Natural killer cell (primary cell): ENCODE measurements at regions not wholly inside any gene's neighbourhood (a gene's known extent, or its start where the extent isn't known, plus 50 kb on each side); places are given as distances from the start of the nearest gene placed in this dataset.

Experiments used
- ATAC-seq, 3 donors: fragments of 150-1000 bp in 2 of 3; fragments of 200-7000 bp in 1 of 3; cut with Tn5 transposase; 1 replicate in 1 of 3; 2 replicates in 2 of 3; pipeline ENCODE4 v1.10.0; 2021; ENCODE audit warnings: mild to moderate bottlenecking in 2 of 3, moderate library complexity in 2 of 3
- DNase-seq, 2 donors: peaks; one replicate each; pipeline versions ENCODE4 v3.0.0 to v3.0.0-alpha.2; 2013 to 2021; ENCODE audit warnings: mixed read lengths in 1 of 2
- H3K27ac ChIP-seq: one replicate; pipeline ENCODE4 v1.5.1; 2013; ENCODE audit warnings: mild to moderate bottlenecking, low read length
- H3K27me3 ChIP-seq: one replicate; pipeline ENCODE4 v1.6.1; 2013; ENCODE audit warnings: low read length; ENCODE audit not compliant: control insufficient read depth, insufficient read depth
- H3K36me3 ChIP-seq: one replicate; pipeline ENCODE4 v1.6.1; 2013; ENCODE audit warnings: low read length; ENCODE audit not compliant: control insufficient read depth, insufficient read depth
- H3K4me1 ChIP-seq: one replicate; pipeline ENCODE4 v1.6.1; 2013; ENCODE audit warnings: low read length; ENCODE audit not compliant: control insufficient read depth, insufficient read depth
- H3K4me3 ChIP-seq: one replicate; pipeline ENCODE4 v1.5.1; 2013; ENCODE audit warnings: low read length
- H3K9me3 ChIP-seq: one replicate; pipeline ENCODE4 v1.6.1; 2013; ENCODE audit warnings: low read length; ENCODE audit not compliant: control insufficient read depth, insufficient read depth
- H3K27ac Mint-ChIP-seq, 2 donors: one replicate each; pipeline ENCODE4 v1.8.0; 2022; ENCODE audit warnings: mild to moderate bottlenecking in 2 of 2, mixed read lengths in 2 of 2, moderate library complexity in 1 of 2
- H3K27me3 Mint-ChIP-seq, 2 donors: one replicate each; pipeline ENCODE4 v1.8.0; 2022; ENCODE audit warnings: low read depth in 2 of 2, mixed read lengths in 2 of 2
- H3K36me3 Mint-ChIP-seq: one replicate; pipeline ENCODE4 v1.8.0; 2022; ENCODE audit warnings: mixed read lengths
- H3K4me1 Mint-ChIP-seq, 2 donors: one replicate each; pipeline ENCODE4 v1.8.0; 2022; ENCODE audit warnings: mixed read lengths in 2 of 2
- H3K4me3 Mint-ChIP-seq: one replicate; pipeline ENCODE4 v1.8.0; 2022; ENCODE audit warnings: mild to moderate bottlenecking, moderate library complexity, mixed read lengths
- H3K9me3 Mint-ChIP-seq, 2 donors: one replicate each; pipeline ENCODE4 v1.8.0; 2022; ENCODE audit warnings: mixed read lengths in 2 of 2
- WGBS: methylation state at CpG from one replicate; pipeline ENCODE4 v1.1.7; 2013; ENCODE audit warnings: missing lambda C conversion rate; ENCODE audit not compliant: insufficient coverage; 5-methylcytosine and 5-hydroxymethylcytosine counted together
- intact Hi-C: fragments of 100-400 bp; cut with micrococcal nuclease; formaldehyde crosslinking; loops from one replicate; pipeline ENCODE4 v1.14.2; 2022
- TF ChIP-seq, protein P1 (sequence below): fragments of 200-600 bp; IDR thresholded peaks from one replicate; pipeline ENCODE4 v1.8.0; 2022; ENCODE audit warnings: antibody characterized with exemption

DNA sequence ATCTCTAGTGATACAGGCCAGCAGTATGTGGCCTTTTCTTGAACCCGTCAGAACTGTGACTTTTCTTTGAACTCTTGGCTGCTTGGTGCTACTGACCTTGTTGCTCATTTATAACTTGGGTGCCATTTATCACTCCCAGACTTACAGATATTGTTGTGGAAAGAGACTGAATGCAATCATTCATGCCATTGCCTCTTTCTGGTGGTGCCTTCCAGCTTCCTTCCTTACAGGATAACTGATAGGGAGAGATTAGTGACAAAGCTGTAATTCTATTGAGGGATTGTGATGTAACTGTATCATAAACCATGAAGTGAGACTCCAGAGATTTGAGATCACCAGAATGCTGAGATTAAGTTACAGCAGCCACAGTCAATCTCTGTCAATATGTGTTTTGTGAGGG, 256.5 kb downstream of the USP25 start:
- TF ChIP-seq, protein P1, sequence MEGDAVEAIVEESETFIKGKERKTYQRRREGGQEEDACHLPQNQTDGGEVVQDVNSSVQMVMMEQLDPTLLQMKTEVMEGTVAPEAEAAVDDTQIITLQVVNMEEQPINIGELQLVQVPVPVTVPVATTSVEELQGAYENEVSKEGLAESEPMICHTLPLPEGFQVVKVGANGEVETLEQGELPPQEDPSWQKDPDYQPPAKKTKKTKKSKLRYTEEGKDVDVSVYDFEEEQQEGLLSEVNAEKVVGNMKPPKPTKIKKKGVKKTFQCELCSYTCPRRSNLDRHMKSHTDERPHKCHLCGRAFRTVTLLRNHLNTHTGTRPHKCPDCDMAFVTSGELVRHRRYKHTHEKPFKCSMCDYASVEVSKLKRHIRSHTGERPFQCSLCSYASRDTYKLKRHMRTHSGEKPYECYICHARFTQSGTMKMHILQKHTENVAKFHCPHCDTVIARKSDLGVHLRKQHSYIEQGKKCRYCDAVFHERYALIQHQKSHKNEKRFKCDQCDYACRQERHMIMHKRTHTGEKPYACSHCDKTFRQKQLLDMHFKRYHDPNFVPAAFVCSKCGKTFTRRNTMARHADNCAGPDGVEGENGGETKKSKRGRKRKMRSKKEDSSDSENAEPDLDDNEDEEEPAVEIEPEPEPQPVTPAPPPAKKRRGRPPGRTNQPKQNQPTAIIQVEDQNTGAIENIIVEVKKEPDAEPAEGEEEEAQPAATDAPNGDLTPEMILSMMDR, result no peak
- peaks cover 0 to 4% of the 10 kb centered on the region in 2 donors for H3K27me3 Mint-ChIP-seq
- Histone ChIP-seq H3K36me3 (no peaks in the 10 kb centered on the region), H3K9me3 (no peaks in the 10 kb centered on the region), H3K4me1 (no peaks in the 10 kb centered on the region), H3K27me3 (no peaks in the 10 kb centered on the region), H3K27ac (no peak overlapping the region), H3K4me3 (no peak overlapping the region)
- 89% methylated on average over 1 of the region's 1 CpG for WGBS
- intact Hi-C loops, result no loop called here
- no peaks in the 10 kb centered on the region for H3K36me3 Mint-ChIP-seq
- no peak overlapping the region for H3K4me3 Mint-ChIP-seq
- no peaks in the 10 kb centered on the region for H3K4me1 Mint-ChIP-seq
- DNase-seq, result no peak
- ATAC-seq, result no peak
- peaks cover 4 to 5% of the 10 kb centered on the region in 2 donors for H3K9me3 Mint-ChIP-seq
- H3K27ac Mint-ChIP-seq, result no peak overlapping the region

DNA sequence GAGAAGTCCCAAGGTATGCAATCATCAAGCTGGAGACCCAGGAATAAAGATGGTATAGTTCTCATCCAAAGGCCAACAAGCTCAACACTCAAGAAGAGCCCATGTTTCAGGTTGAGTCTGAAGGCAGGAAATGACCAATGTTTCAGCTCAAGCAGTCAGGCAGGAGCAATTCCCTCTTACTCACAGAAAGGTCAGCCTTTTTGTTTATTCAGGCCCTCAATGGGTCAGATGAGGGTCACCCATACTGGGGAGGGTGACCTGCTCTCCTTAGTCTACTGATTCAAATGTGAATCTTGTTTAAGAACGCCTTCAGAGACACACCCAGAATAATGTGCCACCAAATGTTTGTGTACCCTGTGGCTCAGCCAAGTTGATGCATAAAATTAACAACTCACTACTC, 262.4 kb downstream of the USP25 start:
- no peak for DNase-seq
- no peaks in the 10 kb centered on the region for H3K27me3 ChIP-seq
- no peaks in the 10 kb centered on the region for H3K4me1 Mint-ChIP-seq
- no peaks in the 10 kb centered on the region for H3K27me3 Mint-ChIP-seq
- no peaks in the 10 kb centered on the region for H3K4me1 ChIP-seq
- TF ChIP-seq, protein P1, result no peak
- no peak for ATAC-seq
- H3K4me3 ChIP-seq, result no peak overlapping the region
- no peak overlapping the region for H3K27ac Mint-ChIP-seq
- H3K27ac ChIP-seq, result no peak overlapping the region
- intact Hi-C loops, result no loop called here
- H3K9me3 ChIP-seq, result no peaks in the 10 kb centered on the region
- no peak overlapping the region for H3K4me3 Mint-ChIP-seq
- H3K36me3 Mint-ChIP-seq, result no peaks in the 10 kb centered on the region
- WGBS, result 86% methylated on average over 1 of the region's 1 CpG
- H3K9me3 Mint-ChIP-seq, result peaks cover 0 to 2% of the 10 kb centered on the region in 2 donors
- H3K36me3 ChIP-seq, result no peaks in the 10 kb centered on the region

DNA sequence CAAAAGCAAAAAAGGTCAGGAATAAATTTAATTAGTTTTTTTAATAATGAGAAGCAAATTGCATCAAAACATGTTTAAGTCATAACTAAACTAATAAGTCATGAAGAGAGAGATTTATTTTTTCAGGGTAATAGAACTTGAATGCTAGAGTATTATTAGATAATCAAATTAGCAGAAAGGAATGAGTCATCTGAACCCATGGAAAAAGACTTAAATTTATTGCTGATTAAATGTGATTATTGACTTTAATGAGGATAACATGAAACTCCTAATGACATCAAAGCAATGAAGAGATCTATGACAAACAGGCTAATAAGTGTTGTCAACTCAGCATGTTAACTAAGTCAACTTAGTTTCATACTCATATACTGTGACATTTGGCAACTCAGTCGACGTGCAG, 264.2 kb downstream of the USP25 start:
- no peak for ATAC-seq
- H3K4me3 ChIP-seq, result no peak overlapping the region
- WGBS, result 100% methylated on average over 2 of the region's 2 CpGs
- H3K27me3 ChIP-seq, result no peaks in the 10 kb centered on the region
- H3K9me3 ChIP-seq, result no peaks in the 10 kb centered on the region
- intact Hi-C loops, result no loop called here
- TF ChIP-seq, protein P1, result no peak
- Mint-ChIP-seq H3K27me3 (no peaks in the 10 kb centered on the region), H3K9me3 (peaks cover 0 to 2% of the 10 kb centered on the region in 2 donors), H3K36me3 (no peaks in the 10 kb centered on the region), H3K4me3 (no peak overlapping the region), H3K27ac (no peak overlapping the region), H3K4me1 (no peaks in the 10 kb centered on the region)
- no peaks in the 10 kb centered on the region for H3K4me1 ChIP-seq
- H3K27ac ChIP-seq, result no peak overlapping the region
- no peaks in the 10 kb centered on the region for H3K36me3 ChIP-seq
- DNase-seq, result no peak

DNA sequence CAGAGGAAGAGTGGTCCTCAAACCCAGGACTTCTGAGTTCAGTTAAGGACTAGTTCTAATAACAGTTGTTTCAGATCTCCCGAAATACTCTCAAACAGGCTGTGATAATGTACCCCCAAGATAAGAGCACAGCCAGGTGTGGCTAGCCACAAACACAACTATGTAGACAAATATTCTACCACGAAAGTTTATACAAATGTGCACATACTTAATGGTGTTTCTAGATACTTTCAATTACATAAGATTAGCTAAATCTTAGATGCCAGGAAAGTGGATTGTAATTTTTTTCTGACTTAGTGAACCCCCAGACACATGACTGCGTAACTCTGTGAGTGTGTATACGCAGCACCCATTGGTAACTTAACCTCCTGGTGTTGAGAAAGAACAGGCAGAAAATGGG, 270.0 kb downstream of the USP25 start:
- no peaks in the 10 kb centered on the region for H3K4me1 ChIP-seq
- Mint-ChIP-seq H3K4me1 (no peaks in the 10 kb centered on the region), H3K27me3 (no peaks in the 10 kb centered on the region), H3K27ac (no peak overlapping the region), H3K36me3 (no peaks in the 10 kb centered on the region), H3K4me3 (no peak overlapping the region), H3K9me3 (no peaks in the 10 kb centered on the region)
- H3K27me3 ChIP-seq, result no peaks in the 10 kb centered on the region
- no peaks in the 10 kb centered on the region for H3K36me3 ChIP-seq
- intact Hi-C loops, result no loop called here
- WGBS, result 82% methylated on average over 4 of the region's 4 CpGs
- H3K9me3 ChIP-seq, result no peaks in the 10 kb centered on the region
- TF ChIP-seq, protein P1, result no peak
- no peak overlapping the region for H3K27ac ChIP-seq
- no peak overlapping the region for H3K4me3 ChIP-seq
- DNase-seq (no peak), ATAC-seq (no peak)
